Hepatocyte (in vitro differentiated cells): ENCODE measurements at regions not wholly inside any gene's neighbourhood (a gene's known extent, or its start where the extent isn't known, plus 50 kb on each side); places are given as distances from the start of the nearest gene placed in this dataset.

Experiments used
- DNase-seq: peaks from one replicate; pipeline ENCODE4 v3.0.0-alpha.2; 2016; ENCODE audit warnings: low spot score
- H2AFZ ChIP-seq: fragments of 200-600 bp; sonication (generic); 2 replicates; pipeline ENCODE4 v1.6.0; 2016; ENCODE audit warnings: antibody characterized with exemption, mild to moderate bottlenecking
- H3K27ac ChIP-seq: fragments of 200-600 bp; sonication (generic); 2 replicates; pipeline ENCODE4 v1.5.1; 2016; ENCODE audit warnings: mild to moderate bottlenecking
- H3K27me3 ChIP-seq: fragments of 200-600 bp; sonication (generic); 2 replicates; pipeline ENCODE4 v1.6.1; 2016
- H3K36me3 ChIP-seq: fragments of 200-600 bp; sonication (generic); replicated peaks from 2 replicates; pipeline ENCODE4 v1.5.1; 2016; ENCODE audit warnings: low read depth; ENCODE audit not compliant: insufficient read depth
- H3K4me1 ChIP-seq: fragments of 200-600 bp; sonication (generic); 2 replicates; pipeline ENCODE4 v1.5.1; 2016; ENCODE audit warnings: mild to moderate bottlenecking, moderate library complexity; ENCODE audit not compliant: insufficient read depth
- H3K4me2 ChIP-seq: fragments of 200-600 bp; sonication (generic); 2 replicates; pipeline ENCODE4 v1.6.0; 2016
- H3K4me3 ChIP-seq: fragments of 200-600 bp; sonication (generic); 2 replicates; pipeline ENCODE4 v1.5.1; 2016; ENCODE audit warnings: mild to moderate bottlenecking
- H3K79me2 ChIP-seq: fragments of 200-600 bp; sonication (generic); 2 replicates; pipeline ENCODE4 v1.6.0; 2017; ENCODE audit warnings: mild to moderate bottlenecking
- H3K9me2 ChIP-seq: fragments of 200-600 bp; sonication (generic); replicated peaks from 2 replicates; pipeline ENCODE4 v1.6.0; 2017; ENCODE audit warnings: mild to moderate bottlenecking; ENCODE audit not compliant: insufficient read depth
- H3K9me3 ChIP-seq: fragments of 200-600 bp; sonication (generic); 2 replicates; pipeline ENCODE4 v1.5.1; 2016; ENCODE audit warnings: low read depth, mild to moderate bottlenecking
- H4K20me1 ChIP-seq: fragments of 200-600 bp; sonication (generic); 2 replicates; pipeline ENCODE4 v1.6.0; 2016; ENCODE audit warnings: mild to moderate bottlenecking; ENCODE audit not compliant: insufficient read depth, poor library complexity, severe bottlenecking
- EZH2 ChIP-seq: fragments of 200-600 bp; sonication (generic); IDR thresholded peaks from 2 replicates; pipeline ENCODE4 v1.6.1; 2016; ENCODE audit warnings: antibody characterized with exemption, mild to moderate bottlenecking, borderline replicate concordance
- EZH2phosphoT487 ChIP-seq: fragments of 200-600 bp; sonication (generic); IDR thresholded peaks from one replicate; pipeline ENCODE4 v1.6.1; 2018; ENCODE audit warnings: antibody characterized with exemption, mild to moderate bottlenecking, low read depth, moderate library complexity; ENCODE audit not compliant: unreplicated experiment, severe bottlenecking
- WGBS: methylation state at CpG from one replicate; pipeline ENCODE4 v1.1.6; 2016; ENCODE audit warnings: low lambda C conversion rate; ENCODE audit errors: missing lambda C conversion rate; 5-methylcytosine and 5-hydroxymethylcytosine counted together
- TF ChIP-seq, protein P1 (sequence below): fragments of 200-600 bp; sonication (generic); IDR thresholded peaks from 2 replicates; pipeline ENCODE4 v1.5.1; 2016; ENCODE audit warnings: antibody characterized with exemption, mild to moderate bottlenecking; ENCODE audit not compliant: poor library complexity

- Histone ChIP-seq H3K4me3 (no peak overlapping the region), H3K9me2 (no peaks in the 10 kb centered on the region), H3K4me2 (no peak overlapping the region), H3K27ac (no peak overlapping the region), H3K9me3 (no peaks in the 10 kb centered on the region), H3K27me3 (no peaks in the 10 kb centered on the region), H4K20me1 (no peaks in the 10 kb centered on the region), H3K4me1 (no peaks in the 10 kb centered on the region), H2AFZ (no peak overlapping the region), H3K36me3 (no peaks in the 10 kb centered on the region), H3K79me2 (no peaks in the 10 kb centered on the region)
- WGBS: 93% methylated on average over 2 of the region's 2 CpGs
- DNase-seq: no peak
- TF ChIP-seq, protein P1, sequence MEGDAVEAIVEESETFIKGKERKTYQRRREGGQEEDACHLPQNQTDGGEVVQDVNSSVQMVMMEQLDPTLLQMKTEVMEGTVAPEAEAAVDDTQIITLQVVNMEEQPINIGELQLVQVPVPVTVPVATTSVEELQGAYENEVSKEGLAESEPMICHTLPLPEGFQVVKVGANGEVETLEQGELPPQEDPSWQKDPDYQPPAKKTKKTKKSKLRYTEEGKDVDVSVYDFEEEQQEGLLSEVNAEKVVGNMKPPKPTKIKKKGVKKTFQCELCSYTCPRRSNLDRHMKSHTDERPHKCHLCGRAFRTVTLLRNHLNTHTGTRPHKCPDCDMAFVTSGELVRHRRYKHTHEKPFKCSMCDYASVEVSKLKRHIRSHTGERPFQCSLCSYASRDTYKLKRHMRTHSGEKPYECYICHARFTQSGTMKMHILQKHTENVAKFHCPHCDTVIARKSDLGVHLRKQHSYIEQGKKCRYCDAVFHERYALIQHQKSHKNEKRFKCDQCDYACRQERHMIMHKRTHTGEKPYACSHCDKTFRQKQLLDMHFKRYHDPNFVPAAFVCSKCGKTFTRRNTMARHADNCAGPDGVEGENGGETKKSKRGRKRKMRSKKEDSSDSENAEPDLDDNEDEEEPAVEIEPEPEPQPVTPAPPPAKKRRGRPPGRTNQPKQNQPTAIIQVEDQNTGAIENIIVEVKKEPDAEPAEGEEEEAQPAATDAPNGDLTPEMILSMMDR: no peak
- TF ChIP-seq EZH2 (no peak), EZH2phosphoT487 (no peak)
These were observed 240.1 kb upstream of the TBX18 start for GRCh38 chr6:85004361-85004995.

DNA sequence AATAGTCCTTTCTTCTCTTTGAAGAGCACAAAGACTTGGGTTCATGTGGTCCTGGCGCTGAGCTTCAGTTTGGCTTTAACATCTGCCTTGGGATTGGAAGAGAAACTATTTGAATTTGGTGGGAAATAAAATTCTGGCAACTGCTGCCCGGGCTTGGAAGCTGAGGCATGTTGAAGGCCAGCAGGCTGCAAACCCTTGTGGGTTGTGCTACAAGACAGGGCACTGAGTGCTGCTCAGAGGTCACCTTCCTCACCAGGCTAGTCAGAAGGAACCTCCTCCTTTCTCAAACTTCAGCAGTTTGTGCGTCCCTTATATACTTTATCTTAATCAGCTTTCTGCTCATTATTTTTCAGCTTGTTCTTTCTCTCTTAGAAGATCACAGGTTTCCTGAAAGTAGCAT is 238.4 kb upstream of the TBX18 start:
- Histone ChIP-seq H3K9me2 (no peaks in the 10 kb centered on the region), H3K4me3 (no peak overlapping the region), H3K9me3 (no peaks in the 10 kb centered on the region), H3K4me1 (no peaks in the 10 kb centered on the region), H3K27me3 (no peaks in the 10 kb centered on the region), H3K79me2 (no peaks in the 10 kb centered on the region), H3K27ac (no peak overlapping the region), H3K36me3 (no peaks in the 10 kb centered on the region), H3K4me2 (no peak overlapping the region), H4K20me1 (no peaks in the 10 kb centered on the region), H2AFZ (no peak overlapping the region)
- WGBS: 83% methylated on average over 3 of the region's 3 CpGs
- TF ChIP-seq EZH2 (no peak), EZH2phosphoT487 (no peak)
- TF ChIP-seq, protein P1: no peak
- no peak for DNase-seq

- Histone ChIP-seq H2AFZ (no peak overlapping the region), H3K4me1 (no peaks in the 10 kb centered on the region), H3K27ac (no peak overlapping the region), H3K27me3 (no peaks in the 10 kb centered on the region), H3K36me3 (no peaks in the 10 kb centered on the region), H3K9me2 (no peaks in the 10 kb centered on the region), H3K79me2 (no peaks in the 10 kb centered on the region), H3K4me2 (no peak overlapping the region), H3K9me3 (no peaks in the 10 kb centered on the region), H3K4me3 (no peak overlapping the region), H4K20me1 (no peaks in the 10 kb centered on the region)
- no peak for DNase-seq
- 92% methylated on average over 2 of the region's 2 CpGs for WGBS
- TF ChIP-seq, protein P1: no peak
- TF ChIP-seq EZH2 (no peak), EZH2phosphoT487 (no peak)
These were observed 235.6 kb upstream of the TBX18 start for GRCh38 chr6:85000001-85000400.
